GM21447 (cell line): ENCODE measurements at regions not wholly inside any gene's neighbourhood (a gene's known extent, or its start where the extent isn't known, plus 50 kb on each side); places are given as distances from the start of the nearest gene placed in this dataset.
A peak's percentile ranks its signal among the peaks of the same experiment; 100 is the strongest.
"Not testable (repeated sequence)": the region's sequence is repeated elsewhere in the genome, so short reads cannot be mapped to it uniquely, and the experiment has no call there.

Experiments used
- ATAC-seq: cut with Tn5 transposase; IDR thresholded peaks from one replicate; pipeline ENCODE4 v1.9.1; 2021; ENCODE audit not compliant: unreplicated experiment

- no peak for ATAC-seq
Measured at GRCh38 chr3:27560484-27561056, 76.4 kb upstream of the SLC4A7 start.

GRCh38 chr3:27559835-27560234, 75.7 kb upstream of the SLC4A7 start:
- ATAC-seq: no peak

- ATAC-seq: no peak
Measured at GRCh38 chr3:27559381-27559780, 75.2 kb upstream of the SLC4A7 start.

GRCh38 chr3:27557411-27557810, 73.2 kb upstream of the SLC4A7 start:
- ATAC-seq: no peak

- ATAC-seq: no peak
Measured at GRCh38 chr3:27556887-27557286, 72.7 kb upstream of the SLC4A7 start.

GRCh38 chr3:27554706-27555105, 70.5 kb upstream of the SLC4A7 start:
- ATAC-seq: no peak

GRCh38 chr3:27553886-27554540, 69.8 kb upstream of the SLC4A7 start:
- no peak for ATAC-seq

GRCh38 chr3:27552708-27553107, 68.5 kb upstream of the SLC4A7 start:
- not testable (repeated sequence) for ATAC-seq

- not testable (repeated sequence) for ATAC-seq
Measured at GRCh38 chr3:27551413-27551812, 67.2 kb upstream of the SLC4A7 start.

GRCh38 chr3:27545061-27545460, 60.9 kb upstream of the SLC4A7 start:
- no peak for ATAC-seq

- no peak for ATAC-seq
Measured at GRCh38 chr3:27544372-27544865, 60.2 kb upstream of the SLC4A7 start.

- no peak for ATAC-seq
Measured at GRCh38 chr3:27542476-27542875, 58.3 kb upstream of the SLC4A7 start.

GRCh38 chr3:27540231-27540630, 56.0 kb upstream of the SLC4A7 start:
- ATAC-seq: no peak

GRCh38 chr3:27536491-27536890, 52.3 kb upstream of the SLC4A7 start:
- no peak for ATAC-seq

- no peak for ATAC-seq
Measured at GRCh38 chr3:27535809-27536392, 51.7 kb upstream of the SLC4A7 start.

GRCh38 chr3:27533718-27534573, 49.8 kb upstream of the SLC4A7 start:
- peak; percentile 84 for ATAC-seq
